C4-2B (cell line): ENCODE measurements at regions not wholly inside any gene's neighbourhood (a gene's known extent, or its start where the extent isn't known, plus 50 kb on each side); places are given as distances from the start of the nearest gene placed in this dataset.

ENCODE experiments used
- CTCF ChIP-seq: fragments of 450-650 bp; conservative IDR thresholded peaks from 2 replicates; pipeline ENCODE4 v1.5.1; 2017; ENCODE audit warnings: mild to moderate bottlenecking
- ZFX ChIP-seq: fragments of 450-650 bp; IDR thresholded peaks from 2 replicates; pipeline ENCODE4 v1.6.1; 2017

- no peak for TF ChIP-seq CTCF
- TF ChIP-seq ZFX: no peak
Measured at GRCh38 chr12:9273276-9273675, 65.1 kb upstream of the PZP start.
